ENCODE measurements at regions not wholly inside any gene's neighbourhood (a gene's known extent, or its start where the extent isn't known, plus 50 kb on each side); places are given as distances from the start of the nearest gene placed in this dataset.

GRCh38 chr3:116569611-116570010 lies 124.3 kb upstream of the LSAMP start:
- Histone ChIP-seq H3K4me3 (ENCODE audit: low read length) (no peak overlapping the region), H3K27ac (ENCODE audit: low read length) (no peak overlapping the region), H3K4me1 (ENCODE audit: control insufficient read depth, insufficient read depth, low read length) (no peaks in the 10 kb centered on the region), H3K27me3 (ENCODE audit: control insufficient read depth, insufficient read depth) (no peaks in the 10 kb centered on the region), H3K9me3 (ENCODE audit: control insufficient read depth, low read length) (no peaks in the 10 kb centered on the region)
- intact Hi-C loops (cut with DNase I), result no loop called here
- 36% methylated on average over 1 of the region's 1 CpG for WGBS
- ATAC-seq, result no peak
- no peak for DNase-seq

GRCh38 chr3:116579840-116580239 lies 129.7 kb upstream of the TUSC7 start:
- WGBS, result 20% methylated on average over 6 of the region's 6 CpGs
- DNase-seq (no peak), ATAC-seq (no peak)
- Histone ChIP-seq H3K4me1 (ENCODE audit: control insufficient read depth, insufficient read depth, low read length) (no peaks in the 10 kb centered on the region), H3K27ac (ENCODE audit: low read length) (no peak overlapping the region), H3K27me3 (ENCODE audit: control insufficient read depth, insufficient read depth) (no peaks in the 10 kb centered on the region), H3K9me3 (ENCODE audit: control insufficient read depth, low read length) (no peaks in the 10 kb centered on the region), H3K4me3 (ENCODE audit: low read length) (no peak overlapping the region)
- intact Hi-C loops (cut with DNase I), result no loop called here

GRCh38 chr3:116586285-116586944 lies 123.2 kb upstream of the TUSC7 start:
- Histone ChIP-seq H3K27me3 (ENCODE audit: control insufficient read depth, insufficient read depth) (no peaks in the 10 kb centered on the region), H3K27ac (ENCODE audit: low read length) (no peak overlapping the region), H3K4me3 (ENCODE audit: low read length) (no peak overlapping the region), H3K4me1 (ENCODE audit: control insufficient read depth, insufficient read depth, low read length) (no peaks in the 10 kb centered on the region), H3K9me3 (ENCODE audit: control insufficient read depth, low read length) (no peaks in the 10 kb centered on the region)
- intact Hi-C loops (cut with DNase I), result no loop called here
- no peak for DNase-seq
- 56% methylated on average over 7 of the region's 7 CpGs for WGBS
- ATAC-seq, result no peak

- Histone ChIP-seq H3K27ac (ENCODE audit: low read length) (no peak overlapping the region), H3K27me3 (ENCODE audit: control insufficient read depth, insufficient read depth) (no peaks in the 10 kb centered on the region), H3K4me3 (ENCODE audit: low read length) (no peak overlapping the region), H3K4me1 (ENCODE audit: control insufficient read depth, insufficient read depth, low read length) (no peaks in the 10 kb centered on the region), H3K9me3 (ENCODE audit: control insufficient read depth, low read length) (no peaks in the 10 kb centered on the region)
- ATAC-seq (no peak), DNase-seq (no peak)
- WGBS, result 31% methylated on average over 3 of the region's 3 CpGs
- intact Hi-C loops (cut with DNase I), result no loop called here
Observed at GRCh38 chr3:116591236-116591635, 118.3 kb upstream of the TUSC7 start.

GRCh38 chr3:116601206-116601605 lies 108.4 kb upstream of the TUSC7 start:
- no peaks in the 10 kb centered on the region for H3K9me3 ChIP-seq (ENCODE audit: control insufficient read depth, low read length)
- DNase-seq, result no peak
- WGBS, result 91% methylated on average over 2 of the region's 2 CpGs
- H3K4me1 ChIP-seq (ENCODE audit: control insufficient read depth, insufficient read depth, low read length), result no peaks in the 10 kb centered on the region
- no peak overlapping the region for H3K27ac ChIP-seq (ENCODE audit: low read length)
- no peak for ATAC-seq
- intact Hi-C loops (cut with DNase I), result no loop called here
- no peak overlapping the region for H3K4me3 ChIP-seq (ENCODE audit: low read length)
- H3K27me3 ChIP-seq (ENCODE audit: control insufficient read depth, insufficient read depth), result no peaks in the 10 kb centered on the region

GRCh38 chr3:116607205-116607604 lies 102.4 kb upstream of the TUSC7 start:
- no peaks in the 10 kb centered on the region for H3K9me3 ChIP-seq (ENCODE audit: control insufficient read depth, low read length)
- no peak overlapping the region for H3K27ac ChIP-seq (ENCODE audit: low read length)
- ATAC-seq, result no peak
- H3K4me1 ChIP-seq (ENCODE audit: control insufficient read depth, insufficient read depth, low read length), result no peaks in the 10 kb centered on the region
- 79% methylated on average over 5 of the region's 5 CpGs for WGBS
- no peaks in the 10 kb centered on the region for H3K27me3 ChIP-seq (ENCODE audit: control insufficient read depth, insufficient read depth)
- H3K4me3 ChIP-seq (ENCODE audit: low read length), result no peak overlapping the region
- intact Hi-C loops (cut with DNase I), result no loop called here
- no peak for DNase-seq

GRCh38 chr3:116610124-116610523 lies 99.5 kb upstream of the TUSC7 start:
- H3K4me3 ChIP-seq (ENCODE audit: low read length), result no peak overlapping the region
- intact Hi-C loops (cut with DNase I), result no loop called here
- no peaks in the 10 kb centered on the region for H3K27me3 ChIP-seq (ENCODE audit: control insufficient read depth, insufficient read depth)
- 92% methylated on average over 3 of the region's 3 CpGs for WGBS
- no peak for DNase-seq
- H3K27ac ChIP-seq (ENCODE audit: low read length), result no peak overlapping the region
- H3K4me1 ChIP-seq (ENCODE audit: control insufficient read depth, insufficient read depth, low read length), result no peaks in the 10 kb centered on the region
- H3K9me3 ChIP-seq (ENCODE audit: control insufficient read depth, low read length), result no peaks in the 10 kb centered on the region
- no peak for ATAC-seq

GRCh38 chr3:116614795-116615362 lies 94.7 kb upstream of the TUSC7 start:
- Histone ChIP-seq H3K4me1 (ENCODE audit: control insufficient read depth, insufficient read depth, low read length) (no peaks in the 10 kb centered on the region), H3K27me3 (ENCODE audit: control insufficient read depth, insufficient read depth) (no peaks in the 10 kb centered on the region), H3K27ac (ENCODE audit: low read length) (no peak overlapping the region), H3K9me3 (ENCODE audit: control insufficient read depth, low read length) (no peaks in the 10 kb centered on the region), H3K4me3 (ENCODE audit: low read length) (no peak overlapping the region)
- WGBS, result 42% methylated on average over 4 of the region's 4 CpGs
- DNase-seq (no peak), ATAC-seq (no peak)
- intact Hi-C loops (cut with DNase I), result no loop called here

- no peak overlapping the region for H3K27ac ChIP-seq (ENCODE audit: low read length)
- no peak for ATAC-seq
- H3K9me3 ChIP-seq (ENCODE audit: control insufficient read depth, low read length), result no peaks in the 10 kb centered on the region
- H3K27me3 ChIP-seq (ENCODE audit: control insufficient read depth, insufficient read depth), result no peaks in the 10 kb centered on the region
- WGBS, result 65% methylated on average over 2 of the region's 2 CpGs
- intact Hi-C loops (cut with DNase I), result no loop called here
- DNase-seq, result no peak
- no peaks in the 10 kb centered on the region for H3K4me1 ChIP-seq (ENCODE audit: control insufficient read depth, insufficient read depth, low read length)
- H3K4me3 ChIP-seq (ENCODE audit: low read length), result no peak overlapping the region
Observed at GRCh38 chr3:116618138-116618537, 91.4 kb upstream of the TUSC7 start.

- WGBS, result 85% methylated on average over 2 of the region's 2 CpGs
- DNase-seq, result no peak
- Histone ChIP-seq H3K27me3 (ENCODE audit: control insufficient read depth, insufficient read depth) (no peaks in the 10 kb centered on the region), H3K4me1 (ENCODE audit: control insufficient read depth, insufficient read depth, low read length) (no peaks in the 10 kb centered on the region), H3K27ac (ENCODE audit: low read length) (no peak overlapping the region), H3K4me3 (ENCODE audit: low read length) (no peak overlapping the region), H3K9me3 (ENCODE audit: control insufficient read depth, low read length) (no peaks in the 10 kb centered on the region)
- intact Hi-C loops (cut with DNase I), result no loop called here
- ATAC-seq, result no peak
Observed at GRCh38 chr3:116618930-116619329, 90.6 kb upstream of the TUSC7 start.

- H3K27ac ChIP-seq (ENCODE audit: low read length), result no peak overlapping the region
- intact Hi-C loops (cut with DNase I), result no loop called here
- ATAC-seq, result no peak
- WGBS, result 66% methylated on average over 4 of the region's 4 CpGs
- no peak for DNase-seq
- H3K27me3 ChIP-seq (ENCODE audit: control insufficient read depth, insufficient read depth), result no peaks in the 10 kb centered on the region
- no peaks in the 10 kb centered on the region for H3K4me1 ChIP-seq (ENCODE audit: control insufficient read depth, insufficient read depth, low read length)
- no peak overlapping the region for H3K4me3 ChIP-seq (ENCODE audit: low read length)
- no peaks in the 10 kb centered on the region for H3K9me3 ChIP-seq (ENCODE audit: control insufficient read depth, low read length)
Observed at GRCh38 chr3:116630494-116630893, 79.1 kb upstream of the TUSC7 start.

- intact Hi-C loops (cut with DNase I), result no loop called here
- H3K9me3 ChIP-seq (ENCODE audit: control insufficient read depth, low read length), result no peaks in the 10 kb centered on the region
- no peaks in the 10 kb centered on the region for H3K4me1 ChIP-seq (ENCODE audit: control insufficient read depth, insufficient read depth, low read length)
- H3K27me3 ChIP-seq (ENCODE audit: control insufficient read depth, insufficient read depth), result no peaks in the 10 kb centered on the region
- no peak overlapping the region for H3K4me3 ChIP-seq (ENCODE audit: low read length)
- no peak for DNase-seq
- H3K27ac ChIP-seq (ENCODE audit: low read length), result no peak overlapping the region
- no peak for ATAC-seq
- 76% methylated on average over 2 of the region's 2 CpGs for WGBS
Observed at GRCh38 chr3:116639641-116640040, 69.9 kb upstream of the TUSC7 start.
